OCI-LY3 (cell line): ENCODE measurements at regions not wholly inside any gene's neighbourhood (a gene's known extent, or its start where the extent isn't known, plus 50 kb on each side); places are given as distances from the start of the nearest gene placed in this dataset.

Experiments used
- H2AFZ ChIP-seq: fragments of 200-600, 300-600 bp; shearing (Covaris generic); 2 replicates; pipeline ENCODE4 v1.6.0; 2014; ENCODE audit warnings: antibody characterized with exemption, low read depth, low read length
- H3K27ac ChIP-seq: fragments of 200-600, 300-600 bp; sonication (generic); 2 replicates; pipeline ENCODE4 v1.5.1; 2014; ENCODE audit warnings: mild to moderate bottlenecking, low read length, moderate library complexity, mixed read lengths
- H3K27me3 ChIP-seq: fragments of 200-600, 300-600 bp; sonication (generic); 2 replicates; pipeline ENCODE4 v1.6.1; 2014; ENCODE audit warnings: low read depth, low read length, mixed read lengths
- H3K36me3 ChIP-seq: fragments of 200-600, 300-600 bp; sonication (generic); replicated peaks from 2 replicates; pipeline ENCODE3; 2014; ENCODE audit warnings: low read depth, low read length, mixed read lengths
- H3K4me1 ChIP-seq: fragments of 300-600, 200-600 bp; sonication (generic); 2 replicates; pipeline ENCODE4 v1.6.1; 2014; ENCODE audit warnings: low read length, mixed read lengths
- H3K4me2 ChIP-seq: fragments of 200-600, 300-600 bp; sonication (generic); 2 replicates; pipeline ENCODE4 v1.6.1; 2014; ENCODE audit warnings: low read length, mixed read lengths
- H3K4me3 ChIP-seq: fragments of 300-600, 200-600 bp; sonication (generic); 2 replicates; pipeline ENCODE4 v1.5.1; 2014; ENCODE audit warnings: antibody characterized with exemption, mild to moderate bottlenecking, low read length, moderate library complexity
- H3K79me2 ChIP-seq: fragments of 300-600, 200-600 bp; shearing (Covaris generic); 2 replicates; pipeline ENCODE4 v1.6.1; 2014; ENCODE audit warnings: mild to moderate bottlenecking, low read length, mixed read lengths
- H3K9ac ChIP-seq: fragments of 300-600, 200-600 bp; shearing (Covaris generic); 2 replicates; pipeline ENCODE4 v1.6.0; 2014; ENCODE audit warnings: mild to moderate bottlenecking, low read length, moderate library complexity
- H3K9me3 ChIP-seq: fragments of 200-600, 300-600 bp; shearing (Covaris generic); 2 replicates; pipeline ENCODE4 v1.6.1; 2014; ENCODE audit warnings: low read length, mixed read lengths; ENCODE audit not compliant: insufficient read depth
- H4K20me1 ChIP-seq: fragments of 200-600, 300-600 bp; sonication (generic); 2 replicates; pipeline ENCODE4 v1.6.1; 2016; ENCODE audit warnings: low read length, mixed read lengths; ENCODE audit not compliant: insufficient read depth
- CTCF ChIP-seq: fragments of 200-600, 300-600 bp; sonication (generic); IDR thresholded peaks from 2 replicates; pipeline ENCODE4 v1.5.1; 2014; ENCODE audit warnings: antibody characterized with exemption, low read length, low read depth
- EZH2phosphoT487 ChIP-seq: fragments of 200-600 bp; shearing (Covaris generic); IDR thresholded peaks from 2 replicates; pipeline ENCODE4 v1.6.1; 2018; ENCODE audit warnings: antibody characterized with exemption, mixed run types, low read depth

DNA sequence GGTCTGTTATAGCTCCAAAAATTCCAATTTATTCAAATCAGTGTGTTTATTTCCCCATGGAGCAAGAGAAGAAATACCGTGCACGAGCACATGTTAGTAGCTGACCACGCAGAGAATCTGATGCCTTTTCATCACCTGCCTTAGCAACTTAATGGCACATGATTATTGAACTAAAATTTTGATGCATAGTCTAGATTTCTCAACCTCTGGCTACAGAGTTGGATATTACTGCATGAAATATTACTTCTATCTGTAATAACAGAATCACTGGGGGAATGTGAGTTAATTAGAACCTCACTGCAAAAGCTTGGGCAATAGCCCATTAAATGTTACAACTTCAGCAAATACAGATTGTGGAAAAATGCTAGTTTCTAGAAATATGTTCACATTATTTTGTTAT is 335.8 kb downstream of the FLRT2 start:
- no peaks in the 10 kb centered on the region for H3K36me3 ChIP-seq
- no peak overlapping the region for H3K4me3 ChIP-seq
- no peaks in the 10 kb centered on the region for H3K27me3 ChIP-seq
- no peaks in the 10 kb centered on the region for H4K20me1 ChIP-seq
- no peaks in the 10 kb centered on the region for H3K4me1 ChIP-seq
- H2AFZ ChIP-seq, result no peak overlapping the region
- no peak overlapping the region for H3K27ac ChIP-seq
- no peaks in the 10 kb centered on the region for H3K79me2 ChIP-seq
- no peak overlapping the region for H3K4me2 ChIP-seq
- H3K9me3 ChIP-seq, result no peaks in the 10 kb centered on the region
- TF ChIP-seq EZH2phosphoT487 (no peak), CTCF (no peak)
- H3K9ac ChIP-seq, result no peak overlapping the region

GRCh38 chr14:85858634-85859033 is 328.7 kb downstream of the FLRT2 start:
- no peaks in the 10 kb centered on the region for H3K36me3 ChIP-seq
- H3K27ac ChIP-seq, result no peak overlapping the region
- H3K9ac ChIP-seq, result no peak overlapping the region
- no peaks in the 10 kb centered on the region for H3K4me1 ChIP-seq
- H3K9me3 ChIP-seq, result no peaks in the 10 kb centered on the region
- H3K4me3 ChIP-seq, result no peak overlapping the region
- no peak overlapping the region for H3K4me2 ChIP-seq
- no peaks in the 10 kb centered on the region for H3K79me2 ChIP-seq
- TF ChIP-seq CTCF, result no peak
- no peak for TF ChIP-seq EZH2phosphoT487
- H3K27me3 ChIP-seq, result no peaks in the 10 kb centered on the region
- H4K20me1 ChIP-seq, result no peaks in the 10 kb centered on the region
- H2AFZ ChIP-seq, result no peak overlapping the region

DNA sequence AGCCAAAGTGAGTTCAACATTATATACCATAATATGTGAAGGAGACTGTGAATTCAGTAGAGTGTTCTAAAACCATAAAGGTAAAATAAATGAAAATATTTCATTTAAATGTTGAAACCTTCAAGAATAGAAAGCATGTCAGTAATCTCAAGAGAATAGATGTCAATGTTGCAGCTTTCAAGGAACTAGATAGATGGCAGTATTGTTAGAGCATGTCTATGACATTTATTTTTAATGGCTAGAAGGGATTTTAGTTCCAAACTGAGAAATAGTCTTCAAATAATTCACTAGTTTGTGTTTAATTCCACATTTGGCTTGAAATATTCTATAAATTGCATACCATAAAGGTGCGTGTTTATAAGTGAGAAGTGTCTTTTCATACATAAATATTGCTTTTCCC is 326.5 kb downstream of the FLRT2 start:
- no peak overlapping the region for H3K9ac ChIP-seq
- TF ChIP-seq CTCF (peak; percentile 57), EZH2phosphoT487 (no peak)

DNA sequence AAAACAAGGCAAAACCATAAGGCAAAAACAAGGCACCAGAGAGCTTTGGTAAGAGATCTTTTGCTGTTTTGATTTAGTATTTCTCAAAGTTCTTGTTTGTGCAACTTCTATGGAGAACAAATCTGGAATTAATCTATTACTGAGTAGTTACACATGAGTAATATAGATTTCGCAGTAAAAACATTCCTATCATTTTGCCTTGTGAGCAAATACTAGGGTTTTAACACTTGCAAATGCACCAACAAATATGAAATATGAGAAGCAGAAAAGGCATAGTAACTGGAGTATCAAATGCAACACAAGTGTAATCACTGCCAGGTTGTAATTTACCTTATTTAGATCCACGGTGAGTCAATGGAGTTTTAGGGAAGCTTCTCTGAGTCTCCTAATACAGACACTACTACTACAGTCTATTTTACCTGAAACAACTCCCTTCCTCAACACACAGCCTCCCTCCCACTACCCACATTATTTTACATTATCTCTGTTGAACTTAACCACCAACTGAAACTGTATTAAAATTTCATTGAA is 324.1 kb downstream of the FLRT2 start:
- H3K79me2 ChIP-seq, result no peaks in the 10 kb centered on the region
- no peaks in the 10 kb centered on the region for H3K36me3 ChIP-seq
- no peak overlapping the region for H3K4me2 ChIP-seq
- H3K27me3 ChIP-seq, result no peaks in the 10 kb centered on the region
- TF ChIP-seq EZH2phosphoT487 (no peak), CTCF (no peak)
- no peak overlapping the region for H3K27ac ChIP-seq
- H3K4me1 ChIP-seq, result no peaks in the 10 kb centered on the region
- no peaks in the 10 kb centered on the region for H4K20me1 ChIP-seq
- no peak overlapping the region for H3K4me3 ChIP-seq
- no peak overlapping the region for H2AFZ ChIP-seq
- no peaks in the 10 kb centered on the region for H3K9me3 ChIP-seq
- no peak overlapping the region for H3K9ac ChIP-seq

More for the DNA sequence above, 326.5 kb downstream of the FLRT2 start:
- H3K4me1 ChIP-seq, result no peaks in the 10 kb centered on the region
- H3K9me3 ChIP-seq, result no peaks in the 10 kb centered on the region
- no peak overlapping the region for H3K4me3 ChIP-seq
- no peaks in the 10 kb centered on the region for H3K27me3 ChIP-seq
- H3K36me3 ChIP-seq, result no peaks in the 10 kb centered on the region
- H2AFZ ChIP-seq, result no peak overlapping the region
- no peaks in the 10 kb centered on the region for H4K20me1 ChIP-seq
- H3K27ac ChIP-seq, result no peak overlapping the region
- H3K4me2 ChIP-seq, result no peak overlapping the region
- no peaks in the 10 kb centered on the region for H3K79me2 ChIP-seq
